Transverse colon (tissue), 4 donors: ENCODE measurements at regions not wholly inside any gene's neighbourhood (a gene's known extent, or its start where the extent isn't known, plus 50 kb on each side); places are given as distances from the start of the nearest gene placed in this dataset.

Source experiments
- DNase-seq: peaks from one replicate; pipeline ENCODE4 v3.0.0-alpha.2; 2019
- H3K27ac ChIP-seq, 4 donors: fragments of 200-600 bp; sonication (generic); 2 replicates each; pipeline ENCODE4 v1.5.1; 2016 to 2018; ENCODE audit warnings: inconsistent platforms in 4 of 4
- H3K27me3 ChIP-seq: fragments of 200-600 bp; sonication (generic); 2 replicates; pipeline ENCODE4 v1.5.1; 2017; ENCODE audit warnings: inconsistent platforms
- H3K36me3 ChIP-seq, 4 donors: fragments of 200-600 bp; sonication (generic); 2 replicates each; pipeline ENCODE4 v1.5.1; 2017 to 2019; ENCODE audit warnings: inconsistent platforms in 4 of 4
- H3K4me1 ChIP-seq, 4 donors: fragments of 200-600 bp; sonication (generic); 2 replicates each; pipeline ENCODE4 v1.5.1; 2017 to 2020; ENCODE audit warnings: inconsistent platforms in 4 of 4
- H3K4me3 ChIP-seq, 4 donors: fragments of 200-600 bp; sonication (generic); 1 replicate in 1 of 4; 2 replicates in 3 of 4; pipeline versions ENCODE4 v1.5.1 to v1.6.1; 2017 to 2019; ENCODE audit warnings: inconsistent platforms in 4 of 4
- H3K9me3 ChIP-seq, 2 donors: fragments of 200-600 bp; sonication (generic); 2 replicates each; pipeline ENCODE4 v1.5.1; 2017 to 2019; ENCODE audit warnings: inconsistent platforms in 2 of 2
- EP300 ChIP-seq: sonication (generic); formaldehyde crosslinking; IDR thresholded peaks from one replicate; pipeline ENCODE4 v1.6.1; 2017; ENCODE audit warnings: antibody characterized with exemption, low read depth
- POLR2A ChIP-seq: fragments of 450-650 bp; IDR thresholded peaks from one replicate; pipeline ENCODE4 v1.6.1; 2016; ENCODE audit warnings: antibody characterized with exemption, mild to moderate bottlenecking, moderate library complexity
- POLR2AphosphoS5 ChIP-seq, 3 donors: sonication (generic); formaldehyde crosslinking; IDR thresholded peaks; one replicate each; pipeline ENCODE4 v1.6.1; 2016; ENCODE audit warnings: antibody characterized with exemption in 3 of 3
- WGBS, 2 donors: methylation state at CpG; one replicate each; pipeline ENCODE4 v1.1.5; 2018; ENCODE audit warnings: low coverage in 1 of 2; 5-methylcytosine and 5-hydroxymethylcytosine counted together
- in situ Hi-C, 4 donors: fragments of 200-750 bp; cut with MboI; loops; one replicate each; pipeline versions ENCODE4 v1.15.0 to v1.15.1; 2017; ENCODE audit warnings: low sequenced_read_pairs in 3 of 4, low pct_ligation_motif_present in 1 of 4, low pct_unique_long_range_greater_than_20kb in 1 of 4
- intact Hi-C: fragments of 100-400 bp; cut with DNase I; formaldehyde crosslinking; loops from one replicate; pipeline ENCODE4 v1.15.1; 2023; ENCODE audit warnings: low total_unique reads
- TF ChIP-seq, protein P1 (sequence below), 5 experiments: fragments of 200-600 bp in 3 of 5; fragments of 450-650 bp in 2 of 5; sonication (generic) in 3 of 5; IDR thresholded peaks; 1 replicate in 2 of 5; 2 replicates in 3 of 5; pipeline ENCODE4 v1.5.1; 2016 to 2017; ENCODE audit warnings: antibody characterized with exemption in 5 of 5, inconsistent platforms in 3 of 5, mild to moderate bottlenecking in 2 of 5, moderate library complexity in 1 of 5

DNA sequence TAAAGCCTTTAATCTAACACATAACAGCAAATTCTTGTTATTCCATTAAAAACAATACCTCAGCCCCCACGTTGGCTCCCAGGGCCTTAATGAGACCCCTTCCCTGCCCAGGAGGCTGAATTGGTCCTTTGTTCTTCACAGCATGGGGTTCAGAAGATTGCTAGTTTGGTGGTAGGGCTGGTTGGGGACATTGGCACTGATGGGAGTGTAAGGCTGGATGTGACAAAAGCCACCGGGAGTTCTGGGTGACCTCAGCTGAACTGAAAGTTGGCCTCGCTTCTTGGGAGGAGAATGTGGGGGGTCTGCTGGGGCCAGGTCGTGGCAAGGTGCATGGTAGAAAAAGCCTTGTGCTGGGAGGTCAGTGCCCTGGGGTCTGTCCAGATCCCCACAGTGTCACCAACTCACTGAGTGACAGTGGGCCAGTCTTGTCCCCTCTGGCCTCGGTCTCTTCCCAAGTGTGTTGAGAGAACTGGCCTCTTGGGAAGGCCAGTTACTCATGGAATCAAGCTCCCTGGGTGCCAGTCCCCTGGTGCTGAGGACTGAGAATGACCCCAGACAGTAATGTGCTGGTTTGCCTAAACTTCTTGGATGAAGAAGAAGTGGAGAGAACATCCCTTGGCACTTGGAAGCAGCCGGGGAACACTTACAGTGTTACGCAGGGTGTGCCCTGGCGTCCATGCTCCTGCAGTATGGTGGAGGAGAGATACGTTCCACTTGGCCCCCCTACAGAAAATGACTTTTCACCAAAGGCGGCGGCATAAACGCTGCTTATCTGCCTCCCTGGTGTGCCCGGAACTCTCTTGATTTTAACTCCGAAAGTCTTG is 283.7 kb upstream of the RTL1 start:
- no peaks in the 10 kb centered on the region for H3K27me3 ChIP-seq
- H3K36me3 ChIP-seq: no peaks in the 10 kb centered on the region
- no peaks in the 10 kb centered on the region for H3K4me1 ChIP-seq
- 82% methylated on average over 14 of the region's 14 CpGs; no CpG with 5 or more reads in 1 of the 2 donors for WGBS, 2 donors
- in situ Hi-C loops: no loop called here
- TF ChIP-seq EP300: no peak
- no peak for TF ChIP-seq POLR2A
- TF ChIP-seq, protein P1, sequence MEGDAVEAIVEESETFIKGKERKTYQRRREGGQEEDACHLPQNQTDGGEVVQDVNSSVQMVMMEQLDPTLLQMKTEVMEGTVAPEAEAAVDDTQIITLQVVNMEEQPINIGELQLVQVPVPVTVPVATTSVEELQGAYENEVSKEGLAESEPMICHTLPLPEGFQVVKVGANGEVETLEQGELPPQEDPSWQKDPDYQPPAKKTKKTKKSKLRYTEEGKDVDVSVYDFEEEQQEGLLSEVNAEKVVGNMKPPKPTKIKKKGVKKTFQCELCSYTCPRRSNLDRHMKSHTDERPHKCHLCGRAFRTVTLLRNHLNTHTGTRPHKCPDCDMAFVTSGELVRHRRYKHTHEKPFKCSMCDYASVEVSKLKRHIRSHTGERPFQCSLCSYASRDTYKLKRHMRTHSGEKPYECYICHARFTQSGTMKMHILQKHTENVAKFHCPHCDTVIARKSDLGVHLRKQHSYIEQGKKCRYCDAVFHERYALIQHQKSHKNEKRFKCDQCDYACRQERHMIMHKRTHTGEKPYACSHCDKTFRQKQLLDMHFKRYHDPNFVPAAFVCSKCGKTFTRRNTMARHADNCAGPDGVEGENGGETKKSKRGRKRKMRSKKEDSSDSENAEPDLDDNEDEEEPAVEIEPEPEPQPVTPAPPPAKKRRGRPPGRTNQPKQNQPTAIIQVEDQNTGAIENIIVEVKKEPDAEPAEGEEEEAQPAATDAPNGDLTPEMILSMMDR (IDR thresholded peaks at IDR 0.05): no peak
- TF ChIP-seq POLR2AphosphoS5 (IDR thresholded peaks at IDR 0.05): no peak
- no peak overlapping the region for H3K4me3 ChIP-seq
- H3K27ac ChIP-seq: no peak overlapping the region
- H3K9me3 ChIP-seq: no peaks in the 10 kb centered on the region
- intact Hi-C loops: loop anchor here (10.0 kb wide), 1 partner anchor 368 kb away; no protein-coding TSS in a partner anchor
- DNase-seq: no peak

DNA sequence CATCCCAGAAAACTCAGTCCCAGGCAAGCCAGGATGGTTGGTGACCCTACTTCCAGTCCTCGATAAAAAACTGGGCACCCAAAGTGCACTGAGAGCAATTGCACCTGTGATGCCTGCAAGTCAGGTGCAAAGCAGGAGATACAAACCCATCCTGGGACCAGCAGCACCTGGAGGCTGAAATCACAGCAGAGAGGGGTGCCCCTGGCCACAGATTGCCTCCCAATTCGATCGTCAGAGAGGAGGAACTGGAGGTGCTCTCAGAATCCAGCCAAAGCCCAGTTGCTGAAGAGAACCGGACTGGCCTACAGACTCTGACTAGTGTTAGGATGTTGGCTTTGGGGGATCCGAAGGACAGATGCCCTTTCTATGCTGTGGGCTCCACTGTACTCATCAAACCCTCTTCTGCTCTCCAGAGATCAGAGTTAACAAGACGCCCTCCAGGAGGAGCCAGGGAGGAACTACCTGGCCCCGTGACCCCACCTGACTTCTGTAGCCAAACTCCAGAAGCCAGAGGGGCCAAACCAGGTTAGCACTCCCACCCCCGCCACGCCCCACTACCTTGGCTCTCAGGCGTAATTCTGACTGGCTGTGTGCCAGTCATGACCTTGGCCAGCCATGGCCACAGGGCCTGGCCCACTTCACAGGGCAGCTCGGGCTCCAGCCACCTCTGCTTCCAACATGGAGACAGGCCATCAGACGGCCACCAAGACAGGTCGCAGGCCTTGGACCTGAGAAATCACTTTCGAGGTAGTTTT is 284.5 kb upstream of the RTL1 start:
- no peak for DNase-seq
- Histone ChIP-seq H3K4me3 (no peak overlapping the region), H3K27ac (no peak overlapping the region), H3K36me3 (no peaks in the 10 kb centered on the region), H3K27me3 (no peaks in the 10 kb centered on the region), H3K9me3 (no peaks in the 10 kb centered on the region), H3K4me1 (no peaks in the 10 kb centered on the region)
- in situ Hi-C loops (no loop called here), intact Hi-C loops (loop anchor here (10.0 kb wide), 1 partner anchor 367 kb away; no protein-coding TSS in a partner anchor)
- WGBS, 2 donors: 55% methylated on average over 11 of the region's 14 CpGs; no CpG with 5 or more reads in 1 of the 2 donors
- TF ChIP-seq POLR2A (no peak), POLR2AphosphoS5 (IDR thresholded peaks at IDR 0.05) (no peak), EP300 (no peak)
- TF ChIP-seq, protein P1 (IDR thresholded peaks at IDR 0.05): no peak

DNA sequence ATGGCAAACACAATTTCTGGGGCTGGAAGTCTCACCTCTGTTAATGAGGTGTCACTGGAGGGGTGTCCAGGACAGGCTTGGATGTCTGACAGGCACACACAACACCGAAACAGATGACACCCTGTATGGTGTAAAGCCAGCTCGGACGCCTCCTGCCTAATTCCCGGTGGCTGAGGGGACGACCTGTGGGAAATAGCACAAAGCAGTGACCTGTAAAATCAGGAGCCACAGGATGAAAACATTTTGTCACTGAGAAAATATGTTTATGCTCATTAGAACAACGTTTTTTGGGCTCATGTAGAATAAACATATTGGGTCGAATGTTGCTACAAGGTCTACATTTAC is 285.0 kb upstream of the RTL1 start:
- intact Hi-C loops: loop anchor here (10.0 kb wide), 1 partner anchor 366 kb away; no protein-coding TSS in a partner anchor
- Histone ChIP-seq H3K27me3 (no peaks in the 10 kb centered on the region), H3K27ac (no peak overlapping the region), H3K4me1 (no peaks in the 10 kb centered on the region), H3K9me3 (no peaks in the 10 kb centered on the region), H3K4me3 (no peak overlapping the region), H3K36me3 (no peaks in the 10 kb centered on the region)
- no peak for DNase-seq
- WGBS, 2 donors: 49 to 70% methylated on average over 3 to 7 of the region's 7 CpGs
- in situ Hi-C loops: no loop called here
- TF ChIP-seq POLR2A (no peak), EP300 (no peak), POLR2AphosphoS5 (IDR thresholded peaks at IDR 0.05) (no peak)
- TF ChIP-seq, protein P1 (IDR thresholded peaks at IDR 0.05): no peak

DNA sequence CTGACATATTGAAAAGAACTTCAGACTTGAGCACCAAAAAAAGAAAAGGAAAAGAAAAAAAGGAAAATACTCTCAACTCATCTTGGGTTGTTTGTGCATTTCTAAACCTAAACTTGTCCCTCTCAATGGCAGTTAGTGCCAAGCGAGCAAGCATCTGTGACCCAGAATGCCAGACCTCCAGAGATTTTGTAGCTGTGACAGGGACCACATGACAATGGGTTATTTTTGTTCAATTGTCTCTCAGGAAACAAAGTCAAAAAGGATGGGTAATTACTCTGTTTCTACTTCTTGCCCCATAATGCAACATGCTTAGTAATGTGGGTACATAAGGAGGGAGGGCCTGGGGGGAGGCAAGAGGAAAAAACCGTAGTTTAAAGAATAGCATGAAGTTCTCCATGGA is 285.7 kb upstream of the RTL1 start:
- DNase-seq: no peak
- 33 to 45% methylated on average over 2 of the region's 2 CpGs for WGBS, 2 donors
- no peak for TF ChIP-seq POLR2A
- in situ Hi-C loops (no loop called here), intact Hi-C loops (loop anchor here (10.0 kb wide), 1 partner anchor 366 kb away; no protein-coding TSS in a partner anchor)
- no peak overlapping the region for H3K27ac ChIP-seq
- no peaks in the 10 kb centered on the region for H3K27me3 ChIP-seq
- H3K36me3 ChIP-seq: no peaks in the 10 kb centered on the region
- no peak overlapping the region for H3K4me3 ChIP-seq
- no peaks in the 10 kb centered on the region for H3K9me3 ChIP-seq
- no peaks in the 10 kb centered on the region for H3K4me1 ChIP-seq
